ENCODE measurements at regions not wholly inside any gene's neighbourhood (a gene's known extent, or its start where the extent isn't known, plus 50 kb on each side); places are given as distances from the start of the nearest gene placed in this dataset.

GRCh38 chr4:59223292-59223941, 1976.7 kb upstream of the ADGRL3 start:
- in situ Hi-C loops (cut with MboI) = no loop called here
- FAIRE-seq = no peak

More at GRCh38 chr4:59223292-59223941, 1976.7 kb upstream of the ADGRL3 start:
- Histone ChIP-seq H3K27ac (ENCODE audit: control insufficient read depth, insufficient read depth) (no peak overlapping the region), H3K9ac (ENCODE audit: control insufficient read depth, insufficient read depth, low read length) (no peak overlapping the region), H2AFZ (ENCODE audit: control insufficient read depth, low read depth, low read length) (no peak overlapping the region), H4K20me1 (ENCODE audit: control insufficient read depth, insufficient read depth) (no peaks in the 10 kb centered on the region), H3K27me3 (replicated peaks in 1 of 2; ENCODE audit: control insufficient read depth in 2 of 2, insufficient read depth in 2 of 2, low read length in 1 of 2) (no peaks in the 10 kb centered on the region), H3K36me3 (ENCODE audit: control insufficient read depth in 2 of 2, insufficient read depth in 2 of 2, low read length in 1 of 2) (no peaks in the 10 kb centered on the region), H3K4me2 (ENCODE audit: control insufficient read depth, insufficient read depth) (no peak overlapping the region), H3K4me3 (no peak overlapping the region), H3K4me1 (ENCODE audit: control insufficient read depth, insufficient read depth, low read length) (no peaks in the 10 kb centered on the region), H3K79me2 (ENCODE audit: control insufficient read depth, insufficient read depth, low read length) (no peaks in the 10 kb centered on the region), H3K9me3 (replicated peaks; ENCODE audit: control insufficient read depth, insufficient read depth, low read length) (no peaks in the 10 kb centered on the region)
- BruUV-seq (replicated peaks) = no TSS peak
- ChIA-PET SMC1A (ENCODE audit: uncharacterized antibody, unreplicated experiment) (interaction anchor here (1.1 kb wide), 1 partner anchor 36 kb away, joined by 3 read pairs; no protein-coding TSS in a partner anchor), RAD21 (ENCODE audit: unreplicated experiment) (no interaction called here), CTCF (no interaction called here), POLR2A (no interaction called here)
- ATAC-seq (no peak), DNase-seq (ENCODE audit: low read depth, low spot score) (no peak)
- intact Hi-C loops (cut with micrococcal nuclease; ENCODE audit: unreplicated experiment) = no loop called here
- 5% methylated on average over 2 of the region's 2 CpGs for WGBS (ENCODE audit: insufficient coverage, insufficient replicate concordance, low lambda C conversion rate, missing lambda C conversion rate)
- TF ChIP-seq BHLHE40 (IDR thresholded peaks at IDR 0.05; ENCODE audit: borderline replicate concordance in 1 of 2, low read depth in 2 of 2, low read length in 1 of 2) (no peak), HDAC6 (IDR thresholded peaks at IDR 0.05; ENCODE audit: unreplicated experiment) (no peak), ASH2L (IDR thresholded peaks at IDR 0.05; ENCODE audit: borderline replicate concordance, low read depth) (no peak), PKNOX1 (IDR thresholded peaks at IDR 0.05) (no peak), EZH2 (IDR thresholded peaks at IDR 0.05; ENCODE audit: borderline replicate concordance, control insufficient read depth, low read depth, low read length) (no peak), JUNB (IDR thresholded peaks at IDR 0.05) (no peak), EED (IDR thresholded peaks at IDR 0.05; ENCODE audit: low read depth) (no peak), IRF4 (IDR thresholded peaks at IDR 0.05; ENCODE audit: low read depth, low read length) (no peak), RAD51 (IDR thresholded peaks at IDR 0.05) (no peak), BACH1 (IDR thresholded peaks at IDR 0.05; ENCODE audit: borderline replicate concordance) (no peak), TAF1 (IDR thresholded peaks at IDR 0.05; ENCODE audit: borderline replicate concordance, low read depth, low read length) (no peak), LARP7 (IDR thresholded peaks at IDR 0.05) (no peak), NRF1 (conservative IDR thresholded peaks at IDR 0.05; ENCODE audit: low read depth, low read length) (no peak), ZZZ3 (IDR thresholded peaks at IDR 0.05; ENCODE audit: control insufficient read depth, insufficient read length, low read depth) (no peak)
- TF ChIP-seq, protein P1, sequence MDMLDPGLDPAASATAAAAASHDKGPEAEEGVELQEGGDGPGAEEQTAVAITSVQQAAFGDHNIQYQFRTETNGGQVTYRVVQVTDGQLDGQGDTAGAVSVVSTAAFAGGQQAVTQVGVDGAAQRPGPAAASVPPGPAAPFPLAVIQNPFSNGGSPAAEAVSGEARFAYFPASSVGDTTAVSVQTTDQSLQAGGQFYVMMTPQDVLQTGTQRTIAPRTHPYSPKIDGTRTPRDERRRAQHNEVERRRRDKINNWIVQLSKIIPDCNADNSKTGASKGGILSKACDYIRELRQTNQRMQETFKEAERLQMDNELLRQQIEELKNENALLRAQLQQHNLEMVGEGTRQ (IDR thresholded peaks at IDR 0.05; ENCODE audit: borderline replicate concordance, low read depth, low read length) = no peak
- TF ChIP-seq, protein P2, sequence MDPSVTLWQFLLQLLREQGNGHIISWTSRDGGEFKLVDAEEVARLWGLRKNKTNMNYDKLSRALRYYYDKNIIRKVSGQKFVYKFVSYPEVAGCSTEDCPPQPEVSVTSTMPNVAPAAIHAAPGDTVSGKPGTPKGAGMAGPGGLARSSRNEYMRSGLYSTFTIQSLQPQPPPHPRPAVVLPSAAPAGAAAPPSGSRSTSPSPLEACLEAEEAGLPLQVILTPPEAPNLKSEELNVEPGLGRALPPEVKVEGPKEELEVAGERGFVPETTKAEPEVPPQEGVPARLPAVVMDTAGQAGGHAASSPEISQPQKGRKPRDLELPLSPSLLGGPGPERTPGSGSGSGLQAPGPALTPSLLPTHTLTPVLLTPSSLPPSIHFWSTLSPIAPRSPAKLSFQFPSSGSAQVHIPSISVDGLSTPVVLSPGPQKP (IDR thresholded peaks at IDR 0.05; ENCODE audit: low read depth, low read length) = no peak
- TF ChIP-seq, protein P3, sequence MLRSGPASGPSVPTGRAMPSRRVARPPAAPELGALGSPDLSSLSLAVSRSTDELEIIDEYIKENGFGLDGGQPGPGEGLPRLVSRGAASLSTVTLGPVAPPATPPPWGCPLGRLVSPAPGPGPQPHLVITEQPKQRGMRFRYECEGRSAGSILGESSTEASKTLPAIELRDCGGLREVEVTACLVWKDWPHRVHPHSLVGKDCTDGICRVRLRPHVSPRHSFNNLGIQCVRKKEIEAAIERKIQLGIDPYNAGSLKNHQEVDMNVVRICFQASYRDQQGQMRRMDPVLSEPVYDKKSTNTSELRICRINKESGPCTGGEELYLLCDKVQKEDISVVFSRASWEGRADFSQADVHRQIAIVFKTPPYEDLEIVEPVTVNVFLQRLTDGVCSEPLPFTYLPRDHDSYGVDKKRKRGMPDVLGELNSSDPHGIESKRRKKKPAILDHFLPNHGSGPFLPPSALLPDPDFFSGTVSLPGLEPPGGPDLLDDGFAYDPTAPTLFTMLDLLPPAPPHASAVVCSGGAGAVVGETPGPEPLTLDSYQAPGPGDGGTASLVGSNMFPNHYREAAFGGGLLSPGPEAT (IDR thresholded peaks at IDR 0.05; ENCODE audit: low read depth) = no peak

Measured in GM12878 (cell line).